ENCODE measurements at regions not wholly inside any gene's neighbourhood (a gene's known extent, or its start where the extent isn't known, plus 50 kb on each side); places are given as distances from the start of the nearest gene placed in this dataset.

GRCh38 chr9:106326493-106326892 lies 536.5 kb upstream of the ZNF462 start:
- Histone ChIP-seq H3K9me3 (ENCODE audit: control insufficient read depth in 2 of 3, insufficient read depth in 1 of 3, low read length in 3 of 3) (no peaks in the 10 kb centered on the region), H3K36me3 (ENCODE audit: control insufficient read depth in 2 of 3, insufficient read depth in 3 of 3, low read length in 3 of 3) (no peaks in the 10 kb centered on the region), H3K4me3 (ENCODE audit: low read length in 3 of 3) (no peak overlapping the region), H3K27me3 (ENCODE audit: control insufficient read depth, insufficient read depth, low read length) (no peaks in the 10 kb centered on the region), H3K4me1 (ENCODE audit: control insufficient read depth in 2 of 3, insufficient read depth in 2 of 3, low read depth in 1 of 3, low read length in 3 of 3) (no peaks in the 10 kb centered on the region), H3K9ac (ENCODE audit: low read length in 3 of 3) (no peak overlapping the region), H3K27ac (ENCODE audit: low read depth in 2 of 2, low read length in 2 of 2) (no peak overlapping the region)
- no peak for DNase-seq
- no peak for TF ChIP-seq CTCF (IDR thresholded peaks at IDR 0.05; ENCODE audit: borderline replicate concordance, extremely low read depth, insufficient read depth)
- no peak for FAIRE-seq
- intact Hi-C loops (cut with DNase I): no loop called here

GRCh38 chr9:106333481-106333880 lies 529.5 kb upstream of the ZNF462 start:
- FAIRE-seq (no peak), DNase-seq (no peak)
- no peaks in the 10 kb centered on the region for H3K27me3 ChIP-seq (ENCODE audit: control insufficient read depth, insufficient read depth, low read length)
- intact Hi-C loops (cut with DNase I): no loop called here
- H3K27ac ChIP-seq (ENCODE audit: low read depth in 2 of 2, low read length in 2 of 2): no peak overlapping the region
- H3K9ac ChIP-seq (ENCODE audit: low read length in 3 of 3): no peak overlapping the region
- no peak overlapping the region for H3K4me3 ChIP-seq (ENCODE audit: low read length in 3 of 3)
- no peaks in the 10 kb centered on the region for H3K36me3 ChIP-seq (ENCODE audit: control insufficient read depth in 2 of 3, insufficient read depth in 3 of 3, low read length in 3 of 3)
- H3K9me3 ChIP-seq (ENCODE audit: control insufficient read depth in 2 of 3, insufficient read depth in 1 of 3, low read length in 3 of 3): no peaks in the 10 kb centered on the region
- H3K4me1 ChIP-seq (ENCODE audit: control insufficient read depth in 2 of 3, insufficient read depth in 2 of 3, low read depth in 1 of 3, low read length in 3 of 3): no peaks in the 10 kb centered on the region
- TF ChIP-seq CTCF (IDR thresholded peaks at IDR 0.05; ENCODE audit: borderline replicate concordance, extremely low read depth, insufficient read depth): no peak

GRCh38 chr9:106334081-106334480 lies 528.9 kb upstream of the ZNF462 start:
- H3K4me3 ChIP-seq (ENCODE audit: low read length in 3 of 3): no peak overlapping the region
- H3K27me3 ChIP-seq (ENCODE audit: control insufficient read depth, insufficient read depth, low read length): no peaks in the 10 kb centered on the region
- H3K9ac ChIP-seq (ENCODE audit: low read length in 3 of 3): no peak overlapping the region
- H3K27ac ChIP-seq (ENCODE audit: low read depth in 2 of 2, low read length in 2 of 2): no peak overlapping the region
- DNase-seq (no peak), FAIRE-seq (no peak)
- H3K36me3 ChIP-seq (ENCODE audit: control insufficient read depth in 2 of 3, insufficient read depth in 3 of 3, low read length in 3 of 3): no peaks in the 10 kb centered on the region
- H3K9me3 ChIP-seq (ENCODE audit: control insufficient read depth in 2 of 3, insufficient read depth in 1 of 3, low read length in 3 of 3): no peaks in the 10 kb centered on the region
- intact Hi-C loops (cut with DNase I): no loop called here
- no peaks in the 10 kb centered on the region for H3K4me1 ChIP-seq (ENCODE audit: control insufficient read depth in 2 of 3, insufficient read depth in 2 of 3, low read depth in 1 of 3, low read length in 3 of 3)
- no peak for TF ChIP-seq CTCF (IDR thresholded peaks at IDR 0.05; ENCODE audit: borderline replicate concordance, extremely low read depth, insufficient read depth)

- no peaks in the 10 kb centered on the region for H3K27me3 ChIP-seq (ENCODE audit: control insufficient read depth, insufficient read depth, low read length)
- no peak overlapping the region for H3K9ac ChIP-seq (ENCODE audit: low read length in 3 of 3)
- no peak overlapping the region for H3K27ac ChIP-seq (ENCODE audit: low read depth in 2 of 2, low read length in 2 of 2)
- no peaks in the 10 kb centered on the region for H3K9me3 ChIP-seq (ENCODE audit: control insufficient read depth in 2 of 3, insufficient read depth in 1 of 3, low read length in 3 of 3)
- no peak for FAIRE-seq
- no peak for DNase-seq
- no peak for TF ChIP-seq CTCF (IDR thresholded peaks at IDR 0.05; ENCODE audit: borderline replicate concordance, extremely low read depth, insufficient read depth)
- H3K36me3 ChIP-seq (ENCODE audit: control insufficient read depth in 2 of 3, insufficient read depth in 3 of 3, low read length in 3 of 3): no peaks in the 10 kb centered on the region
- intact Hi-C loops (cut with DNase I): no loop called here
- no peak overlapping the region for H3K4me3 ChIP-seq (ENCODE audit: low read length in 3 of 3)
- H3K4me1 ChIP-seq (ENCODE audit: control insufficient read depth in 2 of 3, insufficient read depth in 2 of 3, low read depth in 1 of 3, low read length in 3 of 3): no peaks in the 10 kb centered on the region
Observed at GRCh38 chr9:106339882-106340281, 523.1 kb upstream of the ZNF462 start.

Measured in kidney (tissue), 13 donors.